ENCODE measurements at regions not wholly inside any gene's neighbourhood (a gene's known extent, or its start where the extent isn't known, plus 50 kb on each side); places are given as distances from the start of the nearest gene placed in this dataset.

GRCh38 chr4:130146773-130147172 lies 1050.8 kb downstream of the C4orf33 start:
- no peak for TF ChIP-seq GATA2 (IDR thresholded peaks at IDR 0.05; ENCODE audit: low read depth, low read length)
- no peak for TF ChIP-seq GATA3 (IDR thresholded peaks at IDR 0.05; ENCODE audit: low read depth, low read length)

DNA sequence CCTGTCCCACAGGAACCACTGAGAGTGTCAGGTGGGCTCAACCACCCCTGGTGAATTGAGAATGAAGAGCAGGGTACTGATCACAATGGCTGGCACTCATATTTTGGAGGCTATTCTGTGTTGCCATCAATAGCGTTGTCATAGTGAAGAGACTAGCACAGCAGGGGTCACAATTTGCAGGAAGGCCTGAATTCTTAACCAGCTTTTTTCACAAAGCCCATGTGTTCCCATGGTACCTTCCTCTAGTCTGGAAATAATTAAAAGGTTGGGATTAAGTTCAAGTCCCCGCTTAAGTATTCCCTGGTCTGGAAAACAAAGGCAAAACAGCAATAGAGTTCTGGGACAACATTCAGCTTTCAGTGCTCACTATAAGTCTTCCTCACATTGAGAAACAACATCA lies 1051.7 kb downstream of the C4orf33 start:
- no peak for TF ChIP-seq GATA2 (IDR thresholded peaks at IDR 0.05; ENCODE audit: low read depth, low read length)
- TF ChIP-seq GATA3 (IDR thresholded peaks at IDR 0.05; ENCODE audit: low read depth, low read length): no peak

DNA sequence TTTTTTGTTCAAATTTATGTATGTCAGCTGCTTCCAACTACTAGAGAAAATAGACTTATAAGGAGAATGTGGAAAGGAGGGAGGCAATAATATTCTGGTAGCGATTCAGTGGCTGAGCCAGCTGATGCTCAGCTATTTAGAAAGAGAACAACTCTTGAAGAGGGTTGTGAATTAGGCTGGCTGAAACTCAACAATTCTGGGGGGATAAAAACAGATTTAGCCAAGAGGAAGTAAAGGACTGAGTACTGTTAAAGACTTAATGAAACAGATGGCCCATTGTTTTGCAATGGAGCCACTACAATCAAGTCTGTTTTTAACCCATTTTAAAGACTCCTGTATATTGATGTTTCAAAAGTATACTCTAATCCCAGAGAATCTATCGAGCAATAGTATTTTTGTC lies 1058.9 kb downstream of the C4orf33 start:
- TF ChIP-seq GATA3 (IDR thresholded peaks at IDR 0.05; ENCODE audit: low read depth, low read length) (no peak), GATA2 (IDR thresholded peaks at IDR 0.05; ENCODE audit: low read depth, low read length) (no peak)

GRCh38 chr4:130163701-130164100 lies 1067.7 kb downstream of the C4orf33 start:
- TF ChIP-seq GATA3 (IDR thresholded peaks at IDR 0.05; ENCODE audit: low read depth, low read length) (no peak), GATA2 (IDR thresholded peaks at IDR 0.05; ENCODE audit: low read depth, low read length) (no peak)

DNA sequence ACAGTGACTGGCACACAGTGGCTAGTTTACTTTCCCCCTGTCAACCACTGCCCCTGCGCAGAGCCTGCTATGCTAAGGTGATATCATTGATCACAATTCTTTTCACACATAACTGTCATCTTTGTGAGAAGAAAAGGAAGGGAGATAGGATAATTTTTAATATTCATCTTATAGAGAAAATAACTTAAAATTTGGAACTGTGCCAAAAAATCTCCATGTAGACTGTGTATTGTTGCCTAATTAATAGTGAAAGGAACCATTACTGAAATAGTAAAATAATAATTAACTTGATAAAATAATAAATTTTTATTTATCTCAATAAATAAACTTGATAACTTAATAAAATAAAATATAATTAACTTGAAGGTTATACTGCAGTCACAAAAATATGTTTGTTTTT lies 1069.4 kb downstream of the C4orf33 start:
- TF ChIP-seq GATA3 (IDR thresholded peaks at IDR 0.05; ENCODE audit: low read depth, low read length) (no peak), GATA2 (IDR thresholded peaks at IDR 0.05; ENCODE audit: low read depth, low read length) (no peak)

GRCh38 chr4:130172156-130172555 lies 1076.2 kb downstream of the C4orf33 start:
- TF ChIP-seq GATA2 (IDR thresholded peaks at IDR 0.05; ENCODE audit: low read depth, low read length): no peak
- TF ChIP-seq GATA3 (IDR thresholded peaks at IDR 0.05; ENCODE audit: low read depth, low read length): no peak

GRCh38 chr4:130178106-130178505 lies 1082.2 kb downstream of the C4orf33 start:
- no peak for TF ChIP-seq GATA3 (IDR thresholded peaks at IDR 0.05; ENCODE audit: low read depth, low read length)
- TF ChIP-seq GATA2 (IDR thresholded peaks at IDR 0.05; ENCODE audit: low read depth, low read length): no peak

DNA sequence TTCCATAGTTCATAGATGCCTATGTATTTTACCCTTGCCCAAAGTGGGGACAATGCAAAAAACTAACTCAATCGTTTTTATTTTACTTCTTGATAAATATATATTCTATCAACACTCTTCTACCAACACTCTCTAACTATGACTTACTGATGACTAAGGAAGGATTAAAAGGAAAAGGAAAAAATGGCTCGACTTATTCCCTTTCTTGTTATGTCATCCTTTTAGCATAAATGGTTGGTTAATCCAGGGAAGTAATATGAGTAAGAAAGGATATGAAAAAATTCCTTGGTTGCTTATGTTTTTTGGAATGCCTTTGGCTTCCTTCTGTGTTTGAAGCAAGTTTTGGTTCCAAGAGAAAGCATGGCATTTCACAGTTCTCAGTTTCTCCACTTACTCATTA lies 1087.1 kb downstream of the C4orf33 start:
- TF ChIP-seq GATA2 (IDR thresholded peaks at IDR 0.05; ENCODE audit: low read depth, low read length) (no peak), GATA3 (IDR thresholded peaks at IDR 0.05; ENCODE audit: low read depth, low read length) (no peak)

GRCh38 chr4:130183766-130184165 lies 1087.8 kb downstream of the C4orf33 start:
- TF ChIP-seq GATA3 (IDR thresholded peaks at IDR 0.05; ENCODE audit: low read depth, low read length) (no peak), GATA2 (IDR thresholded peaks at IDR 0.05; ENCODE audit: low read depth, low read length) (no peak)

- no peak for TF ChIP-seq GATA2 (IDR thresholded peaks at IDR 0.05; ENCODE audit: low read depth, low read length)
- TF ChIP-seq GATA3 (IDR thresholded peaks at IDR 0.05; ENCODE audit: low read depth, low read length): no peak
These were observed 1089.2 kb downstream of the C4orf33 start for GRCh38 chr4:130185123-130185522.

- TF ChIP-seq GATA3 (IDR thresholded peaks at IDR 0.05; ENCODE audit: low read depth, low read length) (no peak), GATA2 (IDR thresholded peaks at IDR 0.05; ENCODE audit: low read depth, low read length) (no peak)
These were observed 1091.0 kb downstream of the C4orf33 start for GRCh38 chr4:130186931-130187330.

GRCh38 chr4:130187587-130187986 lies 1091.6 kb downstream of the C4orf33 start:
- no peak for TF ChIP-seq GATA3 (IDR thresholded peaks at IDR 0.05; ENCODE audit: low read depth, low read length)
- TF ChIP-seq GATA2 (IDR thresholded peaks at IDR 0.05; ENCODE audit: low read depth, low read length): no peak

DNA sequence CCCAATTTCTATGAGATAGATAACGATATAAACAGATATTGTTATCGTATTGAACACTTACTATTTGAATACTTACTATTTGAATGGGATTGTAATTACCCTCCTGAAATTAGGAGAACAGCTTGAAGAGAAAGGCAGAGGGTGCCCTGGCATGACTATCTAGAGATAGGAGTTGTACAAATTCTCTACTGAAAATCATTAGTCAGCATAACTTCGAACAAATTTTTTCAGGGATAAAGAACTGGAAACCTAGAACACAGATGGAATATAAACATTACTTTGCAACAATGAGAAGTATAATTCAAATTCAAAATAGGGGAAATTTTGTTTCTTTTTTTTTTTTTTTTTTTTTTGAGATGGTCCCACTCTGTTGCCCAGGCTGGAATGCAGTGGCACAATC lies 1096.8 kb downstream of the C4orf33 start:
- TF ChIP-seq GATA3 (IDR thresholded peaks at IDR 0.05; ENCODE audit: low read depth, low read length) (no peak), GATA2 (IDR thresholded peaks at IDR 0.05; ENCODE audit: low read depth, low read length) (no peak)

DNA sequence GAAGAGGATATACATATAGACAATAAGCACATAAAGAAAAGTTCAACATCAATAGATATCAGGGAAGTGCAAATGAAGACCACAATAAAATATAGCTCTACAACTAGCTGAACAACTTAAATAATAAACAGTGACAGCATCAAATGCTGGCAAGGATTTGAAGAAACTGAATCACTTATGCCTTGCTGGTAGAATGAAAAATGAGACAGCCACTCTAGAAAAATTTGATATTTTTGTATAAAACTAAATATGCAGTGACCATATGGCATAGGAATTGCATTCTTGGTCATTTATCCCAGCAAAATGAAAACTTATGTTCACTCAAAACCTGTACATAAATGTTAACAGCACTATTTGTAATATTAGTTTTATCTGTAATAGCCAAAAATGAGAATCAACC lies 1102.0 kb downstream of the C4orf33 start:
- TF ChIP-seq GATA3 (IDR thresholded peaks at IDR 0.05; ENCODE audit: low read depth, low read length): no peak
- TF ChIP-seq GATA2 (IDR thresholded peaks at IDR 0.05; ENCODE audit: low read depth, low read length): no peak

DNA sequence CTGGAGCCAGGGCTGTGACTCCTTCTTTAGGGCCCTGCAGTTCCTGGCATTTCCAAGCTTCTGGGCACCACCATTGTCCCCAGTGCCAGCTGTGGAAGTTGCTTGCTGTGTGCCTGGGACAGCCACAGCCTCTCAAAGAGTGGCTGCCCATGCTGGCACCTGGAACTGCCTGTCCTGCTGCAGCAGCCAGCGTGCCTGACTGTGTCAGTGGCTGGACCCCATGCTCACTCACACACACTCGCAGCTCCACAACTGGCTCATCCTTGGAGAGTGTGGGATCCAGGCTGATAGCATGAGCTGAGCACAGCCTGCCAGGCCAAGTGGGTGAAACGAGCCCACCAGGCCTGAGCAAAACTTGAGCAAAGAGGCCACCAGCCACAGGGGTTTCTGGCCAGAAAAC lies 1107.6 kb downstream of the C4orf33 start:
- TF ChIP-seq GATA2 (IDR thresholded peaks at IDR 0.05; ENCODE audit: low read depth, low read length) (no peak), GATA3 (IDR thresholded peaks at IDR 0.05; ENCODE audit: low read depth, low read length) (no peak)

DNA sequence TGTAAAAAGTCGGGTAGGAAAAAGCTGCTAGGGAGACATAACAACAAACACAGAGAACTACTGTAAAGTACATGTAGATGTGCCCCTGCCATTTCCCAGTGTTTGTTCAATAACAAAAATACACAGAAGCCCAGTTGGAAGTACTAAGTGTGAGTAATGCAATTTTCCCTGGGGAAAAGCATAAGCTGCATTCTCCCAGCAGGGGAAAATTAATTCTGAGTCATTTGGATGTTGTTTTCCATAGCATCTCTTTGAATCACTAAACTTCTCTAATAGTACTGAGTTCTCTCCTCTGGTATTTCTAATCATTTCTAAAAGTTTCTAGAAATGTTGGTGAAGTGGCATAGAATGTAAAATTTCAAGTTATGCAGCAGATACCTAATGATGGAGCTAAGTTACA lies 1114.9 kb downstream of the C4orf33 start:
- TF ChIP-seq GATA3 (IDR thresholded peaks at IDR 0.05; ENCODE audit: low read depth, low read length) (no peak), GATA2 (IDR thresholded peaks at IDR 0.05; ENCODE audit: low read depth, low read length) (no peak)
